ENCODE measurements at regions not wholly inside any gene's neighbourhood (a gene's known extent, or its start where the extent isn't known, plus 50 kb on each side); places are given as distances from the start of the nearest gene placed in this dataset.

DNA sequence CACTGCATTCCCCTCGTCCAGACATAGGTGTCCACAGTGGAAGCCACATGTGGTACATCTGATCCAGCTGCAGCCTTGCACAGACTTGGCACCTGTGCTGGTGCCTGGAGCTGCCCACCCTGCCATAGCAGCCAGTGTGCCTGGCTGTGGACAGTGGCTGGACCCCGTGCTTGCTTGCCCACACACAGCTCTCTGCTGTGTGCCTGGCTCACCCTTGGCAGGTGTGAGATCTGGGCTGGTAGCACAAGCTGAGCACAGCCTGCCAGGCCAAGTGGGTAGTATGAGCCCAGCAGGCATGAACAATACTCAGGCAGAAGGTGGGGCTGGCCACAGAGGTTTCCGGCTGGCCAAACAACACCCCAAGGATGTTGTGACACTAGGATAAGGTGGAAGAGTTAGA lies 614.4 kb downstream of the BCKDHB start:
- TF ChIP-seq CTCF (IDR thresholded peaks at IDR 0.05 in 2 of 3, conservative IDR thresholded peaks at IDR 0.05 in 1 of 3; ENCODE audit: borderline replicate concordance in 1 of 3, insufficient read depth in 1 of 3, low read depth in 2 of 3, low read length in 2 of 3) = no peak
- TF ChIP-seq, protein P1, sequence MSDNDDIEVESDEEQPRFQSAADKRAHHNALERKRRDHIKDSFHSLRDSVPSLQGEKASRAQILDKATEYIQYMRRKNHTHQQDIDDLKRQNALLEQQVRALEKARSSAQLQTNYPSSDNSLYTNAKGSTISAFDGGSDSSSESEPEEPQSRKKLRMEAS (IDR thresholded peaks at IDR 0.05) = no peak
- no peak for TF ChIP-seq POLR2A (IDR thresholded peaks at IDR 0.05; ENCODE audit: borderline replicate concordance, extremely low read depth, insufficient read depth, insufficient read length)
- TF ChIP-seq SP1 (IDR thresholded peaks at IDR 0.05; ENCODE audit: low read depth) = no peak
- TF ChIP-seq EZH2 (IDR thresholded peaks at IDR 0.05) = no peak
- no peak for TF ChIP-seq REST (IDR thresholded peaks at IDR 0.05; ENCODE audit: low read depth)
- no peak for TF ChIP-seq SIN3A (IDR thresholded peaks at IDR 0.05; ENCODE audit: low read depth)
- no peak for TF ChIP-seq RAD21 (IDR thresholded peaks at IDR 0.05; ENCODE audit: low read depth)
- no peak for TF ChIP-seq EGR1 (IDR thresholded peaks at IDR 0.05; ENCODE audit: low read depth)
- no peak for TF ChIP-seq EZH2phosphoT487 (IDR thresholded peaks at IDR 0.05; ENCODE audit: borderline replicate concordance)
- no peak for TF ChIP-seq YY1 (IDR thresholded peaks at IDR 0.05; ENCODE audit: extremely low read depth, insufficient replicate concordance, low read depth, low read length)
- no peak for TF ChIP-seq POLR2AphosphoS5 (IDR thresholded peaks at IDR 0.05; ENCODE audit: low read depth, low read length)
